Nephron progenitor cell (in vitro differentiated cells): ENCODE measurements at regions not wholly inside any gene's neighbourhood (a gene's known extent, or its start where the extent isn't known, plus 50 kb on each side); places are given as distances from the start of the nearest gene placed in this dataset.

Source experiments
- DNase-seq: peaks from one replicate; pipeline ENCODE4 v3.0.0; 2021
- H3K27ac Mint-ChIP-seq: 2 replicates; pipeline ENCODE4 v1.8.0; 2021; ENCODE audit warnings: mild to moderate bottlenecking, moderate library complexity, mixed read lengths
- H3K27me3 Mint-ChIP-seq: 2 replicates; pipeline ENCODE4 v1.8.0; 2021; ENCODE audit warnings: mild to moderate bottlenecking, low read depth, mixed read lengths; ENCODE audit not compliant: poor library complexity
- H3K36me3 Mint-ChIP-seq: 2 replicates; pipeline ENCODE4 v1.8.0; 2021; ENCODE audit warnings: low read depth, mixed read lengths
- H3K4me1 Mint-ChIP-seq: 2 replicates; pipeline ENCODE4 v1.8.0; 2021; ENCODE audit warnings: mixed read lengths
- H3K4me3 Mint-ChIP-seq: 2 replicates; pipeline ENCODE4 v1.8.0; 2021; ENCODE audit warnings: mild to moderate bottlenecking, moderate library complexity, mixed read lengths
- H3K9me3 Mint-ChIP-seq: 2 replicates; pipeline ENCODE4 v1.8.0; 2021; ENCODE audit warnings: mild to moderate bottlenecking, moderate library complexity, mixed read lengths
- CTCF ChIP-seq: fragments of 200-600 bp; sonication (generic); IDR thresholded peaks from 2 replicates; pipeline ENCODE4 v1.5.0; 2021; ENCODE audit warnings: antibody characterized with exemption

GRCh38 chr18:70732188-70732587, 443.3 kb downstream of the SOCS6 start:
- Mint-ChIP-seq H3K27ac (no peak overlapping the region), H3K4me3 (no peak overlapping the region), H3K9me3 (peaks cover 30% of the 10 kb centered on the region), H3K4me1 (no peaks in the 10 kb centered on the region), H3K36me3 (no peaks in the 10 kb centered on the region), H3K27me3 (no peaks in the 10 kb centered on the region)
- DNase-seq: no peak
- TF ChIP-seq CTCF: no peak

- H3K9me3 Mint-ChIP-seq: peaks cover 4% of the 10 kb centered on the region
- H3K27me3 Mint-ChIP-seq: no peaks in the 10 kb centered on the region
- H3K4me1 Mint-ChIP-seq: no peaks in the 10 kb centered on the region
- no peaks in the 10 kb centered on the region for H3K36me3 Mint-ChIP-seq
- no peak overlapping the region for H3K4me3 Mint-ChIP-seq
- TF ChIP-seq CTCF: no peak
- no peak overlapping the region for H3K27ac Mint-ChIP-seq
- DNase-seq: no peak
Observed at GRCh38 chr18:70720607-70721006, 431.8 kb downstream of the SOCS6 start.

GRCh38 chr18:70709720-70710119, 420.9 kb downstream of the SOCS6 start:
- Mint-ChIP-seq H3K27me3 (peaks cover 6% of the 10 kb centered on the region), H3K4me1 (no peaks in the 10 kb centered on the region), H3K4me3 (no peak overlapping the region), H3K36me3 (no peaks in the 10 kb centered on the region), H3K9me3 (peaks cover 10% of the 10 kb centered on the region), H3K27ac (no peak overlapping the region)
- no peak for TF ChIP-seq CTCF
- DNase-seq: no peak

GRCh38 chr18:70709144-70709543, 420.3 kb downstream of the SOCS6 start:
- H3K27ac Mint-ChIP-seq: no peak overlapping the region
- no peak for DNase-seq
- H3K4me3 Mint-ChIP-seq: no peak overlapping the region
- no peaks in the 10 kb centered on the region for H3K36me3 Mint-ChIP-seq
- H3K4me1 Mint-ChIP-seq: no peaks in the 10 kb centered on the region
- TF ChIP-seq CTCF: no peak
- H3K9me3 Mint-ChIP-seq: peaks cover 9% of the 10 kb centered on the region
- H3K27me3 Mint-ChIP-seq: peaks cover 6% of the 10 kb centered on the region

GRCh38 chr18:70705831-70706416, 417.1 kb downstream of the SOCS6 start:
- H3K4me1 Mint-ChIP-seq: no peaks in the 10 kb centered on the region
- TF ChIP-seq CTCF: no peak
- H3K27ac Mint-ChIP-seq: no peak overlapping the region
- no peak overlapping the region for H3K4me3 Mint-ChIP-seq
- no peaks in the 10 kb centered on the region for H3K9me3 Mint-ChIP-seq
- peaks cover 6% of the 10 kb centered on the region for H3K27me3 Mint-ChIP-seq
- no peaks in the 10 kb centered on the region for H3K36me3 Mint-ChIP-seq
- DNase-seq: no peak

- no peak overlapping the region for H3K27ac Mint-ChIP-seq
- H3K9me3 Mint-ChIP-seq: peaks cover 3% of the 10 kb centered on the region
- no peaks in the 10 kb centered on the region for H3K27me3 Mint-ChIP-seq
Observed at GRCh38 chr18:70700496-70700895, 411.7 kb downstream of the SOCS6 start.

More at GRCh38 chr18:70700496-70700895, 411.7 kb downstream of the SOCS6 start:
- Mint-ChIP-seq H3K36me3 (no peaks in the 10 kb centered on the region), H3K4me3 (no peak overlapping the region), H3K4me1 (no peaks in the 10 kb centered on the region)
- no peak for TF ChIP-seq CTCF
- DNase-seq: no peak
